ENCODE measurements at regions not wholly inside any gene's neighbourhood (a gene's known extent, or its start where the extent isn't known, plus 50 kb on each side); places are given as distances from the start of the nearest gene placed in this dataset.

DNA sequence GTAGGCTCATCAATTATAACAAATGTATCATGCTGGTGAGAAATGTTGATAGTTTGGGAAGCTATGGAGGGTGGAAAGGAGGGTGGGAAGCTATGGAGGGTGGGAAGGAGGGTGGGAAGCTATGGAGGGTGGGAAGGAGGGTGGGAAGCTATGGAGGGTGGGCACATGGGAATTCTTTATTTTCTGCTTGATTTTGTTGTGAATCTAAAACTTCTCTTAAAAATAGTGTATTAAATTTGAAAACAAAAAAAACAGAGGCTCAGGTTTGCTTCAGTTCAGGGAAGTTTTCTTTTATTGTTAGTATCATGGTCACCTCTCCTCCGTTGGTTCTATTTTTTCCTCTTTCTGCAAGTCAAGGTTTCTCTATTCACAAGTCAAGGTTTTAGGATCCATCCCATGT, 106.4 kb downstream of the SOD2 start:
- ChIA-PET CTCF (interaction anchor here (0.7 to 1.2 kb wide), 2 partner anchors 19 to 303 kb away, joined by 3 read pairs; no protein-coding TSS in a partner anchor), POLR2A (no interaction called here)
- no peaks in the 10 kb centered on the region for H3K36me3 ChIP-seq (ENCODE audit: control insufficient read depth in 2 of 2, insufficient read depth in 1 of 2, low read length in 2 of 2)
- H3K9me3 ChIP-seq (ENCODE audit: control insufficient read depth, insufficient read depth, low read depth, low read length), result no peaks in the 10 kb centered on the region
- TF ChIP-seq ZNF394 (tag by site-specific recombination; IDR thresholded peaks at IDR 0.05; ENCODE audit: borderline replicate concordance), result no peak
- no peak for TF ChIP-seq ZNF274 (IDR thresholded peaks at IDR 0.05; ENCODE audit: low read length)
- TF ChIP-seq ZNF274 (tag by site-specific recombination; IDR thresholded peaks at IDR 0.05; ENCODE audit: borderline replicate concordance), result no peak
- TF ChIP-seq ZIC2 (tag by site-specific recombination; IDR thresholded peaks at IDR 0.05), result no peak
- TF ChIP-seq PRDM1 (tag by site-specific recombination; IDR thresholded peaks at IDR 0.05), result no peak
- TF ChIP-seq, protein P1, sequence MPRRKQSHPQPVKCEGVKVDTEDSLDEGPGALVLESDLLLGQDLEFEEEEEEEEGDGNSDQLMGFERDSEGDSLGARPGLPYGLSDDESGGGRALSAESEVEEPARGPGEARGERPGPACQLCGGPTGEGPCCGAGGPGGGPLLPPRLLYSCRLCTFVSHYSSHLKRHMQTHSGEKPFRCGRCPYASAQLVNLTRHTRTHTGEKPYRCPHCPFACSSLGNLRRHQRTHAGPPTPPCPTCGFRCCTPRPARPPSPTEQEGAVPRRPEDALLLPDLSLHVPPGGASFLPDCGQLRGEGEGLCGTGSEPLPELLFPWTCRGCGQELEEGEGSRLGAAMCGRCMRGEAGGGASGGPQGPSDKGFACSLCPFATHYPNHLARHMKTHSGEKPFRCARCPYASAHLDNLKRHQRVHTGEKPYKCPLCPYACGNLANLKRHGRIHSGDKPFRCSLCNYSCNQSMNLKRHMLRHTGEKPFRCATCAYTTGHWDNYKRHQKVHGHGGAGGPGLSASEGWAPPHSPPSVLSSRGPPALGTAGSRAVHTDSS (tag by site-specific recombination; IDR thresholded peaks at IDR 0.05), result no peak
- no peak for TF ChIP-seq ZFP69B (tag by site-specific recombination; IDR thresholded peaks at IDR 0.05)
- TF ChIP-seq ZNF48 (tag by site-specific recombination; IDR thresholded peaks at IDR 0.05), result no peak
- TF ChIP-seq GLI4 (tag by site-specific recombination; IDR thresholded peaks at IDR 0.05), result no peak
- TF ChIP-seq ZEB2 (tag by site-specific recombination; IDR thresholded peaks at IDR 0.05), result no peak
- TF ChIP-seq ZNF677 (tag by site-specific recombination; IDR thresholded peaks at IDR 0.05), result no peak
- no peak for TF ChIP-seq ZNF10 (tag by site-specific recombination; IDR thresholded peaks at IDR 0.05)
- no peak for TF ChIP-seq ZNF792 (tag by site-specific recombination; IDR thresholded peaks at IDR 0.05)
- TF ChIP-seq, protein P2, sequence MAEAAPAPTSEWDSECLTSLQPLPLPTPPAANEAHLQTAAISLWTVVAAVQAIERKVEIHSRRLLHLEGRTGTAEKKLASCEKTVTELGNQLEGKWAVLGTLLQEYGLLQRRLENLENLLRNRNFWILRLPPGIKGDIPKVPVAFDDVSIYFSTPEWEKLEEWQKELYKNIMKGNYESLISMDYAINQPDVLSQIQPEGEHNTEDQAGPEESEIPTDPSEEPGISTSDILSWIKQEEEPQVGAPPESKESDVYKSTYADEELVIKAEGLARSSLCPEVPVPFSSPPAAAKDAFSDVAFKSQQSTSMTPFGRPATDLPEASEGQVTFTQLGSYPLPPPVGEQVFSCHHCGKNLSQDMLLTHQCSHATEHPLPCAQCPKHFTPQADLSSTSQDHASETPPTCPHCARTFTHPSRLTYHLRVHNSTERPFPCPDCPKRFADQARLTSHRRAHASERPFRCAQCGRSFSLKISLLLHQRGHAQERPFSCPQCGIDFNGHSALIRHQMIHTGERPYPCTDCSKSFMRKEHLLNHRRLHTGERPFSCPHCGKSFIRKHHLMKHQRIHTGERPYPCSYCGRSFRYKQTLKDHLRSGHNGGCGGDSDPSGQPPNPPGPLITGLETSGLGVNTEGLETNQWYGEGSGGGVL (tag by site-specific recombination; IDR thresholded peaks at IDR 0.05), result no peak
- no peak for TF ChIP-seq ZNF571 (tag by site-specific recombination; IDR thresholded peaks at IDR 0.05)
- no peak for TF ChIP-seq ZNF544 (tag by site-specific recombination; IDR thresholded peaks at IDR 0.05)
- no peak overlapping the region for H3K4me3 ChIP-seq (ENCODE audit: low read depth, low read length)
- no peak overlapping the region for H3K27ac ChIP-seq (ENCODE audit: extremely low read depth, low read depth, low read length)
- H3K4me1 ChIP-seq (ENCODE audit: control insufficient read depth, insufficient read depth, low read length), result no peaks in the 10 kb centered on the region

DNA sequence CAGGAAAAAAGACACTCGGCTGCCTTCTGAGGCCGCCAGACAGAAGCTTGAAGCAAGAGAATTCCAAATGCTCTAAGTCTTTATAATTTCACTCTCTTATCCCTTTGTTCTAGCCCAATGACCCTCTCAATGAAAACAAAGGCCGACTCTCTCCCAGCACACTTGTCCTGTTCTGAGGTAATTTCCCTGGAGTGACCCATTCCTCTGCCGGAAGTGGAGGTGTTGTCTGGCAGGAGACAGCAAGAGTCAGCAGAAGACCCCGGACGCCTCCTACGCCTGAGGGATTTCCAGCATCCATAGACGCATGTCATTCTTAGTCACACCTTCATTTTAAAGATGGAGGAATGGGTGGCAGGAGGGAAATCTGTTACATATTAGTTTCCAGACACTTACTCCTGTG, 110.3 kb downstream of the SOD2 start:
- POLR2A ChIA-PET, result no interaction called here
- Histone ChIP-seq H3K36me3 (ENCODE audit: control insufficient read depth in 2 of 2, insufficient read depth in 1 of 2, low read length in 2 of 2) (no peaks in the 10 kb centered on the region), H3K4me3 (ENCODE audit: low read depth, low read length) (no peak overlapping the region), H3K27ac (ENCODE audit: extremely low read depth, low read depth, low read length) (no peak overlapping the region), H3K9me3 (ENCODE audit: control insufficient read depth, insufficient read depth, low read depth, low read length) (no peaks in the 10 kb centered on the region), H3K4me1 (ENCODE audit: control insufficient read depth, insufficient read depth, low read length) (no peaks in the 10 kb centered on the region)
- CTCF ChIA-PET, result no interaction called here
- TF ChIP-seq ZNF600 (tag by site-specific recombination; IDR thresholded peaks at IDR 0.05) (no peak), ZNF23 (tag by site-specific recombination; IDR thresholded peaks at IDR 0.05; ENCODE audit: borderline replicate concordance) (no peak), ZNF747 (tag by site-specific recombination; IDR thresholded peaks at IDR 0.05) (no peak), ZNF660 (tag by site-specific recombination; IDR thresholded peaks at IDR 0.05) (no peak), IKZF3 (tag by site-specific recombination; IDR thresholded peaks at IDR 0.05) (no peak)
- TF ChIP-seq, protein P3, sequence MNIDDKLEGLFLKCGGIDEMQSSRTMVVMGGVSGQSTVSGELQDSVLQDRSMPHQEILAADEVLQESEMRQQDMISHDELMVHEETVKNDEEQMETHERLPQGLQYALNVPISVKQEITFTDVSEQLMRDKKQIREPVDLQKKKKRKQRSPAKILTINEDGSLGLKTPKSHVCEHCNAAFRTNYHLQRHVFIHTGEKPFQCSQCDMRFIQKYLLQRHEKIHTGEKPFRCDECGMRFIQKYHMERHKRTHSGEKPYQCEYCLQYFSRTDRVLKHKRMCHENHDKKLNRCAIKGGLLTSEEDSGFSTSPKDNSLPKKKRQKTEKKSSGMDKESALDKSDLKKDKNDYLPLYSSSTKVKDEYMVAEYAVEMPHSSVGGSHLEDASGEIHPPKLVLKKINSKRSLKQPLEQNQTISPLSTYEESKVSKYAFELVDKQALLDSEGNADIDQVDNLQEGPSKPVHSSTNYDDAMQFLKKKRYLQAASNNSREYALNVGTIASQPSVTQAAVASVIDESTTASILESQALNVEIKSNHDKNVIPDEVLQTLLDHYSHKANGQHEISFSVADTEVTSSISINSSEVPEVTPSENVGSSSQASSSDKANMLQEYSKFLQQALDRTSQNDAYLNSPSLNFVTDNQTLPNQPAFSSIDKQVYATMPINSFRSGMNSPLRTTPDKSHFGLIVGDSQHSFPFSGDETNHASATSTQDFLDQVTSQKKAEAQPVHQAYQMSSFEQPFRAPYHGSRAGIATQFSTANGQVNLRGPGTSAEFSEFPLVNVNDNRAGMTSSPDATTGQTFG (tag by site-specific recombination; IDR thresholded peaks at IDR 0.05; ENCODE audit: borderline replicate concordance), result no peak
- TF ChIP-seq, protein P4, sequence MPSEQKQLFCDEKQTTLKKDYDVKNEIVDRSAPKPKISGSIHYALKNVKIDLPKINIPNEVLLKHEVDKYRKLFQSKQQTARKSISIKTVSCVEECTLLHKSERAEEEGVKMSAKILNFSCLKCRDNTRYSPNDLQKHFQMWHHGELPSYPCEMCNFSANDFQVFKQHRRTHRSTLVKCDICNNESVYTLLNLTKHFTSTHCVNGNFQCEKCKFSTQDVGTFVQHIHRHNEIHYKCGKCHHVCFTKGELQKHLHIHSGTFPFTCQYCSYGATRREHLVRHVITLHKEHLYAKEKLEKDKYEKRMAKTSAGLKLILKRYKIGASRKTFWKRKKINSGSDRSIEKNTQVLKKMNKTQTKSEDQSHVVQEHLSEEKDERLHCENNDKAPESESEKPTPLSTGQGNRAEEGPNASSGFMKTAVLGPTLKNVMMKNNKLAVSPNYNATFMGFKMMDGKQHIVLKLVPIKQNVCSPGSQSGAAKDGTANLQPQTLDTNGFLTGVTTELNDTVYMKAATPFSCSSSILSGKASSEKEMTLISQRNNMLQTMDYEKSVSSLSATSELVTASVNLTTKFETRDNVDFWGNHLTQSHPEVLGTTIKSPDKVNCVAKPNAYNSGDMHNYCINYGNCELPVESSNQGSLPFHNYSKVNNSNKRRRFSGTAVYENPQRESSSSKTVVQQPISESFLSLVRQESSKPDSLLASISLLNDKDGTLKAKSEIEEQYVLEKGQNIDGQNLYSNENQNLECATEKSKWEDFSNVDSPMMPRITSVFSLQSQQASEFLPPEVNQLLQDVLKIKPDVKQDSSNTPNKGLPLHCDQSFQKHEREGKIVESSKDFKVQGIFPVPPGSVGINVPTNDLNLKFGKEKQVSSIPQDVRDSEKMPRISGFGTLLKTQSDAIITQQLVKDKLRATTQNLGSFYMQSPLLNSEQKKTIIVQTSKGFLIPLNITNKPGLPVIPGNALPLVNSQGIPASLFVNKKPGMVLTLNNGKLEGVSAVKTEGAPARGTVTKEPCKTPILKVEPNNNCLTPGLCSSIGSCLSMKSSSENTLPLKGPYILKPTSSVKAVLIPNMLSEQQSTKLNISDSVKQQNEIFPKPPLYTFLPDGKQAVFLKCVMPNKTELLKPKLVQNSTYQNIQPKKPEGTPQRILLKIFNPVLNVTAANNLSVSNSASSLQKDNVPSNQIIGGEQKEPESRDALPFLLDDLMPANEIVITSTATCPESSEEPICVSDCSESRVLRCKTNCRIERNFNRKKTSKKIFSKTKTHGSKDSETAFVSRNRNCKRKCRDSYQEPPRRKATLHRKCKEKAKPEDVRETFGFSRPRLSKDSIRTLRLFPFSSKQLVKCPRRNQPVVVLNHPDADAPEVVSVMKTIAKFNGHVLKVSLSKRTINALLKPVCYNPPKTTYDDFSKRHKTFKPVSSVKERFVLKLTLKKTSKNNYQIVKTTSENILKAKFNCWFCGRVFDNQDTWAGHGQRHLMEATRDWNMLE (tag by site-specific recombination; conservative IDR thresholded peaks at IDR 0.05; ENCODE audit: low read depth), result no peak
- TF ChIP-seq, protein P5, sequence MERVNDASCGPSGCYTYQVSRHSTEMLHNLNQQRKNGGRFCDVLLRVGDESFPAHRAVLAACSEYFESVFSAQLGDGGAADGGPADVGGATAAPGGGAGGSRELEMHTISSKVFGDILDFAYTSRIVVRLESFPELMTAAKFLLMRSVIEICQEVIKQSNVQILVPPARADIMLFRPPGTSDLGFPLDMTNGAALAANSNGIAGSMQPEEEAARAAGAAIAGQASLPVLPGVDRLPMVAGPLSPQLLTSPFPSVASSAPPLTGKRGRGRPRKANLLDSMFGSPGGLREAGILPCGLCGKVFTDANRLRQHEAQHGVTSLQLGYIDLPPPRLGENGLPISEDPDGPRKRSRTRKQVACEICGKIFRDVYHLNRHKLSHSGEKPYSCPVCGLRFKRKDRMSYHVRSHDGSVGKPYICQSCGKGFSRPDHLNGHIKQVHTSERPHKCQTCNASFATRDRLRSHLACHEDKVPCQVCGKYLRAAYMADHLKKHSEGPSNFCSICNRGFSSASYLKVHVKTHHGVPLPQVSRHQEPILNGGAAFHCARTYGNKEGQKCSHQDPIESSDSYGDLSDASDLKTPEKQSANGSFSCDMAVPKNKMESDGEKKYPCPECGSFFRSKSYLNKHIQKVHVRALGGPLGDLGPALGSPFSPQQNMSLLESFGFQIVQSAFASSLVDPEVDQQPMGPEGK (tag by site-specific recombination; IDR thresholded peaks at IDR 0.05), result no peak

All from HEK293 (cell line).